HCEC 1CT (cell line): ENCODE measurements at regions not wholly inside any gene's neighbourhood (a gene's known extent, or its start where the extent isn't known, plus 50 kb on each side); places are given as distances from the start of the nearest gene placed in this dataset.

Experiments
- DNase-seq: peaks from one replicate; pipeline ENCODE4 v3.0.0-alpha.2; 2017

GRCh38 chr5:146254223-146254622 is 50.8 kb downstream of the RBM27 start:
- no peak for DNase-seq

- no peak for DNase-seq
Observed at GRCh38 chr5:146273109-146273508, 65.5 kb upstream of the POU4F3 start.

- peak; percentile 92 for DNase-seq
Observed at GRCh38 chr5:146283344-146283761, 55.3 kb upstream of the POU4F3 start.

GRCh38 chr5:146284016-146284415 is 54.6 kb upstream of the POU4F3 start:
- no peak for DNase-seq
